Psoas muscle (tissue), 7 donors: ENCODE measurements at regions not wholly inside any gene's neighbourhood (a gene's known extent, or its start where the extent isn't known, plus 50 kb on each side); places are given as distances from the start of the nearest gene placed in this dataset.

Experiments used
- ATAC-seq, 4 donors: fragments of 200-7000 bp; cut with Tn5 transposase; one replicate each; pipeline ENCODE4 v1.9.1; 2020; ENCODE audit warnings: moderate library complexity in 3 of 4, mild to moderate bottlenecking in 2 of 4
- DNase-seq, 2 donors: peaks; one replicate each; pipeline ENCODE4 v3.0.0-alpha.2; 2020
- H3K27ac ChIP-seq: fragments of 200-600 bp; one replicate; pipeline ENCODE4 v1.8.0; 2022
- H3K27me3 ChIP-seq, 3 donors: fragments of 200-600 bp in 1 of 3; one replicate each; pipeline versions ENCODE4 v1.6.1 to v1.8.0; 2013 to 2022; ENCODE audit warnings: low read length in 2 of 3, mild to moderate bottlenecking in 2 of 3, moderate library complexity in 1 of 3; ENCODE audit not compliant: insufficient read depth in 3 of 3
- H3K36me3 ChIP-seq, 2 donors: fragments of 200-600 bp in 1 of 2; one replicate each; pipeline versions ENCODE4 v1.6.1 to v1.8.0; 2013 to 2022; ENCODE audit warnings: low read depth in 1 of 2, mild to moderate bottlenecking in 1 of 2, moderate library complexity in 1 of 2; ENCODE audit not compliant: insufficient read depth in 1 of 2
- H3K4me1 ChIP-seq: fragments of 200-600 bp; one replicate; pipeline ENCODE4 v1.8.0; 2022
- H3K4me3 ChIP-seq: fragments of 200-600 bp; one replicate; pipeline ENCODE4 v1.8.0; 2022; ENCODE audit warnings: mild to moderate bottlenecking
- H3K9me3 ChIP-seq: fragments of 200-600 bp; one replicate; pipeline ENCODE4 v1.8.0; 2022
- CTCF ChIP-seq: fragments of 200-600 bp; IDR thresholded peaks from one replicate; pipeline ENCODE4 v1.8.0; 2022; ENCODE audit warnings: antibody characterized with exemption
- WGBS, 3 donors: extraction: QIAGEN DNeasy Blood & Tissue Kit; methylation state at CpG; one replicate each; pipeline versions ENCODE4 v1.1.6 to v1.1.7; 2013; 5-methylcytosine and 5-hydroxymethylcytosine counted together
- intact Hi-C, 2 donors: fragments of 100-400 bp; cut with DNase I; formaldehyde crosslinking; loops; one replicate each; pipeline versions ENCODE4 v1.11.0 to v1.14.2; 2022
- donor health status: healthy with polysubstance abuse.
- donor health status: DM: no; HTN: no; CAD: no; lungs with moderate emphysema.
- donor health status: Bipolar disorder and iron deficiency.
- donor health status: healthy.
- donor health status: DM: yes; HTN: yes; CAD: no.
- donor health status: DM: no; HTN: no; CAD: no.
- donor health status: DM: yes; HTN: yes; CAD: no.

GRCh38 chr19:16005925-16006324 lies 57.1 kb downstream of the OR10H4 start:
- intact Hi-C loops = no loop called here
- ATAC-seq = no peak
- H3K36me3 ChIP-seq = no peaks in the 10 kb centered on the region
- no peak overlapping the region for H3K4me3 ChIP-seq
- no peak for TF ChIP-seq CTCF
- no peak overlapping the region for H3K27ac ChIP-seq
- no peaks in the 10 kb centered on the region for H3K27me3 ChIP-seq
- no peaks in the 10 kb centered on the region for H3K9me3 ChIP-seq
- no peak for DNase-seq
- 75 to 79% (median 75%) methylated on average over 3 of the region's 3 CpGs for WGBS, 3 donors
- H3K4me1 ChIP-seq = peaks cover 8% of the 10 kb centered on the region

DNA sequence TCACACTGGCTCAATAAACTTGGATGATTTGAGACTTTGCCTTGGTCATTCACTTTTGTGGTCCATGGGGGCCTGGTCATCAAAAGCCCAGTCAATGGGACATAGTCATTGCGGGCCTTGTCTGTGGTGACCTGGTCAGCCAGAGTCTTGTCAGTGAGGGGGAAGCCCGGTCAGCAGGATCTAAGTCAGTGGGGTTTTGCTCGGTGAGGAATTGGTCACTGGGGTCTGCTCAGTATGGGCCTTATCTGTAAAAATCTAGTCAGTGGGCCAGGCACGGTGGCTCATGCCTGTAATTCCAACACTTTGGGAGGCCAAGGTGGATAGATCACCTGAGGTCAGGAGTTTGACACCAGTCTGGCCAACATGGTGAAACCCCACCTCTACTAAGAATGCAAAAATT lies 63.7 kb upstream of the TPM4 start:
- no peak for DNase-seq
- intact Hi-C loops = no loop called here
- 92 to 97% (median 94%) methylated on average over 4 of the region's 4 CpGs for WGBS, 3 donors
- Histone ChIP-seq H3K4me3 (no peak overlapping the region), H3K27ac (no peak overlapping the region), H3K9me3 (no peaks in the 10 kb centered on the region), H3K36me3 (no peaks in the 10 kb centered on the region), H3K27me3 (no peaks in the 10 kb centered on the region), H3K4me1 (no peaks in the 10 kb centered on the region)
- TF ChIP-seq CTCF = no peak
- no peak for ATAC-seq

DNA sequence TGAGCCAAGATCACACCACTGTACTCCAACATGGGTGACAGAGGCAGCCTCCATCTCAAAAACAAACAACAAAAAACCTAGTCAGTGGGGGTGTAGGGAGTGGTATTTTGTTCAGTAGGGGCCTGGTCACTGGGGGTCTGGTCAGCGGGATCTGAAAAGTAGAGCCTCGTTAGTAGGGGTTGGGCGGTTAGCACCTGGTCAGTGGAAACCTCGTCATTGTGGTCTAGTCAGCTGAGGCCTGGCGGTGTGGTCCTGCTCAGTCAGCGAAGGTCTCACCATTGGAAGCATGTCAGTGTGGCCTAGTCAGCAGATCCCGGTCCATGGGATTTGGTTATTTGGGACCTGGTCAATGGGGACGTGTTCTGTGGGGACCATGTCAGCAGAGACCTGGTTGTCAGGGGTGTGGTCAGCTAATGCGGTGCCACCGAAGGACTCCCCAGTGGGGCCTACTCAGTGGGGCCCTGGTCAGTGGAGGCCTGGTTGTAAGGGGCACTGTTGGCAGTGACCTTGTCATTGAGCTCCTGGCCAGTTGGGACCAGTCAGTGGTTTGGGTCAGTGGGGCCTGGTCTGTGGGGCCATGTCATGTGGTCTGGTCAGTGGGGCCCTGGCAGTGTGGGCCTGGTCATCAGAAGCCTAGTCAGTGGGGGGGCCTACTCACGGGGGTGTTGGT lies 63.0 kb upstream of the TPM4 start:
- DNase-seq = no peak
- Histone ChIP-seq H3K9me3 (no peaks in the 10 kb centered on the region), H3K4me1 (no peaks in the 10 kb centered on the region), H3K36me3 (no peaks in the 10 kb centered on the region), H3K4me3 (no peak overlapping the region), H3K27ac (no peak overlapping the region), H3K27me3 (no peaks in the 10 kb centered on the region)
- no peak for TF ChIP-seq CTCF
- 96 to 98% (median 97%) methylated on average over 11 of the region's 11 CpGs for WGBS, 3 donors
- intact Hi-C loops = no loop called here
- no peak for ATAC-seq

DNA sequence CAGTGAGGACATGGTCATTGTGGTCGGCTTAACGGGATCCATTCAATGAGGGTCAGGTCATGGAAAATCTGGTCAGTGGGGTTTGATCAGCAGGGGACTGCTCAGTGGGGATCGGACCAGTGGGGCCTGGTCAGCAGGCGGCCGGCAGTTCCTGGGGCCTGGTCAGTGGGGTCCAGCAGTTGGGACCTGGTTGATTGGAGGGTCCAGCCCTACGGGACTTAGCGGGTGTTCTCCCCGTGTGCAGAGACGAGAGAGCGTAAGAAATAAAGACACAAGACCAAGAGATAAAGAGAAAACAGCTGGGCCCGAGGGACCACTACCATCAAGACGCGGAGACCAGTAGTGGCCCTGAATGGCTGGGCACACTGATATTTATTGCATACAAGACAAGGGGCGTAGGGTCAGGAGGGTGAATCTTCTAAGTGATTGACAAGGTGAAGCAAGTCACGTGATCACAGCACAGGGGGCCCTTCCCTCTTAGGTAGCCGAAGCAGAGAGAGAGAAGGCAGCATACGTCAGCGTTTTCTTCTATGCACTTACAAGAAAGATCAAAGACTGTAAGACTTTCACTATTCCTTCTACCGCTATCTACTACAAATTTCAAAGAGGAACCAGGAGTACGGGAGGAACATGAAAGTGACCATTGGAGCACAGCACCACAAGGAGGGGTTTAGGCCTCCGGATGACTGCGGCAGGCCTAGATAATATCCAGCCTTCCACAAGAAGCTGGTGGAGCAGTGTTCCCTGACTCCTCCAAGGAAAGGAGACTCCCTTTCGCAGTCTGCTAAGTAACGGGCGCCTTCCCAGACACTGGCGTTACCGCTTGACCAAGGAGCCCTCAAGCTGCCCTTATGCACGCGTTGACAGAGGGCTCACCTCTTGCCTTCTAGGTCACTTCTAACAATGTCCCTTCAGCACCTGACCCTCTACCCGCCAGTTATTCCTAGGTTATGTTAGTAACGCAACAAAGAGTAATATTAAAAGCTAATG lies 62.1 kb upstream of the TPM4 start:
- DNase-seq = no peak
- Histone ChIP-seq H3K36me3 (no peaks in the 10 kb centered on the region), H3K27ac (no peak overlapping the region), H3K4me1 (no peaks in the 10 kb centered on the region), H3K9me3 (no peaks in the 10 kb centered on the region), H3K4me3 (no peak overlapping the region), H3K27me3 (no peaks in the 10 kb centered on the region)
- WGBS, 3 donors = 93 to 94% (median 94%) methylated on average over 31 of the region's 31 CpGs
- intact Hi-C loops = no loop called here
- TF ChIP-seq CTCF = no peak
- no peak for ATAC-seq
